CD4-positive, CD25-positive, alpha-beta regulatory T cell (primary cell): ENCODE measurements at regions not wholly inside any gene's neighbourhood (a gene's known extent, or its start where the extent isn't known, plus 50 kb on each side); places are given as distances from the start of the nearest gene placed in this dataset.

ENCODE experiments used
- ATAC-seq, 2 donors: fragments of 150-1000 bp; cut with Tn5 transposase; one replicate each; pipeline ENCODE4 v1.10.0; 2021; ENCODE audit warnings: low read depth in 2 of 2, moderate number of reproducible peaks in 2 of 2, moderate library complexity in 1 of 2
- DNase-seq, 3 donors: peaks; one replicate each; pipeline versions ENCODE4 v3.0.0 to v3.0.0-alpha.2; 2012 to 2022; ENCODE audit warnings: mixed read lengths in 1 of 3
- H3K27ac ChIP-seq: one replicate; pipeline ENCODE4 v1.7.0; 2013; ENCODE audit warnings: mild to moderate bottlenecking, low read length; ENCODE audit not compliant: insufficient read depth, poor library complexity, severe bottlenecking
- H3K27me3 ChIP-seq: one replicate; pipeline ENCODE4 v1.7.0; 2013; ENCODE audit warnings: low read length; ENCODE audit not compliant: control insufficient read depth, insufficient read depth
- H3K36me3 ChIP-seq: one replicate; pipeline ENCODE4 v1.7.0; 2013; ENCODE audit warnings: mild to moderate bottlenecking, low read length, moderate library complexity; ENCODE audit not compliant: control insufficient read depth, insufficient read depth
- H3K4me1 ChIP-seq: 2 replicates; pipeline ENCODE4 v1.7.0; 2013; ENCODE audit warnings: mild to moderate bottlenecking, low read length; ENCODE audit not compliant: insufficient read depth, control insufficient read depth, poor library complexity, severe bottlenecking
- H3K4me3 ChIP-seq: one replicate; pipeline ENCODE4 v1.7.0; 2013; ENCODE audit warnings: low read depth, mild to moderate bottlenecking, low read length, moderate library complexity
- H3K9me3 ChIP-seq, 2 experiments: 1 replicate in 1 of 2; 2 replicates in 1 of 2; pipeline ENCODE4 v1.7.0; 2013; ENCODE audit warnings: low read length in 2 of 2, mild to moderate bottlenecking in 1 of 2, moderate library complexity in 1 of 2; ENCODE audit not compliant: control insufficient read depth in 2 of 2
- H3K27ac Mint-ChIP-seq, 3 donors: one replicate each; pipeline ENCODE4 v1.8.0; 2020 to 2022; ENCODE audit warnings: mild to moderate bottlenecking in 3 of 3, mixed read lengths in 3 of 3, moderate library complexity in 2 of 3
- H3K27me3 Mint-ChIP-seq: one replicate; pipeline ENCODE4 v1.8.0; 2022; ENCODE audit warnings: mild to moderate bottlenecking, mixed read lengths
- H3K36me3 Mint-ChIP-seq: one replicate; pipeline ENCODE4 v1.8.0; 2020; ENCODE audit warnings: mixed read lengths
- H3K4me1 Mint-ChIP-seq, 4 donors: one replicate each; pipeline ENCODE4 v1.8.0; 2020 to 2022; ENCODE audit warnings: mixed read lengths in 4 of 4, mild to moderate bottlenecking in 1 of 4
- H3K4me3 Mint-ChIP-seq, 4 donors: one replicate each; pipeline ENCODE4 v1.8.0; 2020 to 2022; ENCODE audit warnings: mild to moderate bottlenecking in 4 of 4, mixed read lengths in 4 of 4, moderate library complexity in 3 of 4
- H3K9me3 Mint-ChIP-seq, 7 donors: one replicate each; pipeline ENCODE4 v1.8.0; 2020 to 2022; ENCODE audit warnings: mixed read lengths in 7 of 7, mild to moderate bottlenecking in 3 of 7, moderate library complexity in 2 of 7

DNA sequence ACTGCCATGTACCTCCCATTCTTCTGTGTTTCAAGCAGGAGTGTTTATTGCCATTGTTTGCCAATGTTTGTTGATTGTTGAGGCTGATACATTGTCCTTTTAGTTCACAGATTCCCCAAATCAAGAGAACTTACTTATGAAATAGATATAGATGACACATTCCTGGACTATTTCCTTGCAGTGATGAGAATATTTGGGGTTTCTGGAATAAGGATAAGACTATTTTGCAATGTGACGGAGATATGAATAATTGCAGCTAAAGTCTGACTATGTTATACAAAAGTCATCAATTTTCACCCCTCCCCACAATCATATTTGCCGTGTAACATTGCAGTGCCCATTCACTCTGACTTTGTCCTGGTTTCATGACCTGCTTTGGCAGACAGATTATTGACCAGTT, 460.8 kb downstream of the CDH10 start:
- H3K4me3 Mint-ChIP-seq = no peak overlapping the region
- peaks cover 0 to 15% (median 3%) of the 10 kb centered on the region in 7 donors for H3K9me3 Mint-ChIP-seq
- ATAC-seq (no peak), DNase-seq (no peak)
- no peaks in the 10 kb centered on the region for H3K36me3 Mint-ChIP-seq
- Histone ChIP-seq H3K27me3 (no peaks in the 10 kb centered on the region), H3K4me3 (no peak overlapping the region), H3K4me1 (no peaks in the 10 kb centered on the region), H3K36me3 (no peaks in the 10 kb centered on the region), H3K27ac (no peak overlapping the region), H3K9me3 (peaks cover 3 to 4% of the 10 kb centered on the region in 2 experiments)
- H3K4me1 Mint-ChIP-seq = no peaks in the 10 kb centered on the region
- no peaks in the 10 kb centered on the region for H3K27me3 Mint-ChIP-seq
- H3K27ac Mint-ChIP-seq = no peak overlapping the region

DNA sequence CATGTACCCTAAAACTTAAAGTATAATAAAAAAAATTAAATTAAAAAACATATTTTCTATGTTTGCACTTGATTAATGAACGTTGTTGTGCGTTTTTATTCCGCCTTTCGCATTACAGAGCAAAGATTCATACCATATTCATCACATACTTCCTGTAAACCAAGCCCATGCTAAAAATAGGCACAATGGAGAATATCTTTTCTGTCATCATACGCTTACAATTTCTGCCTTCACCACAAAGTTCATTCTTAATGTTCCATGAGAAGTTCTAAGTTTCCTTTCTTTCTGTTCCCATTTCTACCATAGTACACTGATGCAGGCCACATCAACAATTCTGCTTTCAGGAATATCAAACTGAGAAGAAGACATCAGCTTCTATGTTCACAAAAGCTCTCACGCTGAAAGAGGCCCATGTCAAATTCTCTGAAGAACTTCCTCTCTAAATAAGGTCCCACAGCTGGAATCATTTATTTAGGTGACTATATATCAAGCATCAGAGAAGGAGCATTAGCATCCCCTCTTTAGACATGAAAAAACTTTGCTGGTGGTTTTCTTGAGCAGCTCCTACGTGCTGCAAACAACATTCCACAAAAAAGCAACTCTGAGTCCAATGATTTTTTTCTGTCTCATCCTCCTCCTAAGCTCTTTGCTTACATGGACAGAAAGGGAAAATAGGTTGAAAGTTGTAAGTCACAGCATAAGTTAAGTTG, 456.4 kb downstream of the CDH10 start:
- H3K9me3 ChIP-seq = peaks cover 0 to 6% of the 10 kb centered on the region in 2 experiments
- Mint-ChIP-seq H3K4me1 (no peaks in the 10 kb centered on the region), H3K27ac (no peak overlapping the region), H3K4me3 (no peak overlapping the region), H3K27me3 (no peaks in the 10 kb centered on the region), H3K36me3 (no peaks in the 10 kb centered on the region), H3K9me3 (peaks cover 0 to 21% (median 3%) of the 10 kb centered on the region in 7 donors)
- DNase-seq (no peak), ATAC-seq (no peak)
- H3K27ac ChIP-seq = no peak overlapping the region
- H3K27me3 ChIP-seq = no peaks in the 10 kb centered on the region
- H3K4me3 ChIP-seq = no peak overlapping the region
- H3K4me1 ChIP-seq = no peaks in the 10 kb centered on the region
- H3K36me3 ChIP-seq = no peaks in the 10 kb centered on the region

DNA sequence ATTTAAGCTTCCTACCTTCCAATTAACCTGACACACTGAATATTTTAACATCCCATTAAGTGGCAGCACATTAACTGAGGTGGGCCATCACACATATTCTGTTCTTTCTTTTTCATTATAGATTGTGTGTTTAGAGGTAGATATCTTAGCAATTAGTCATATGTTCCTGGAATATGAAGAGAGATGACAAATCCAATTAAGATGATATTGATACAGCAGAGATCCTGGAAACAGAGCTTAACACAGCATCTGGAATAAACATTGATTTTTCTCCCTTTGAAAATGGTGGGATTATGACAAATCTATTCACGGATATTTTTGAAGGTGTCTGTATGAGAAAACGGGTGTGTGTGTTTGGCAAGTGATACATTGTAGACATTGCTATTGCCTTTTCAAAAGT, 448.0 kb downstream of the CDH10 start:
- peaks cover 0 to 27% (median 3%) of the 10 kb centered on the region in 7 donors for H3K9me3 Mint-ChIP-seq
- H3K27ac ChIP-seq = no peak overlapping the region
- no peaks in the 10 kb centered on the region for H3K36me3 Mint-ChIP-seq
- H3K4me3 ChIP-seq = no peak overlapping the region
- ATAC-seq (no peak), DNase-seq (no peak)
- no peaks in the 10 kb centered on the region for H3K27me3 Mint-ChIP-seq
- no peaks in the 10 kb centered on the region for H3K36me3 ChIP-seq
- peaks cover 3 to 5% of the 10 kb centered on the region in 2 experiments for H3K9me3 ChIP-seq
- H3K4me3 Mint-ChIP-seq = no peak overlapping the region
- H3K4me1 Mint-ChIP-seq = no peaks in the 10 kb centered on the region
- no peak overlapping the region for H3K27ac Mint-ChIP-seq
- no peaks in the 10 kb centered on the region for H3K4me1 ChIP-seq
- H3K27me3 ChIP-seq = no peaks in the 10 kb centered on the region

DNA sequence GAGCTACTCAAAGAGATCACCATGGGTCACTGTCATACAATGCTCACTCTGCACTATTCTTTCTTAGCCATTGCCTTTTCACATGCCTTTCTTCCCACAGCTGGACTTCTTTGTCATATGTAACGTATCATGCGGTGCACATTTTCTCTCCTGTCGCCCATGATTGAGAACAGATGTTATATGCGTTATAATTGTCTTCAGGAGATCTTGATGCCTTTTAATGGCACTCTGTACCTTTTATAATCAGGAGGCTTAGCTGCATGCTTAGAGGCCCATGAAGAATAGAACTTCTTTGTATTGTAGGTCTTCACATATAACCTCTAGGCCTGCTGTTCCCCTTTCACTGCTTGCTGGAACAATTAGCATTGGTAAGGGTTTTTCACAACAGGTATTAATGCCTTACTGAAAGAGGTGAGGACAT, 436.1 kb downstream of the CDH10 start:
- H3K36me3 Mint-ChIP-seq = no peaks in the 10 kb centered on the region
- no peaks in the 10 kb centered on the region for H3K4me1 ChIP-seq

DNA sequence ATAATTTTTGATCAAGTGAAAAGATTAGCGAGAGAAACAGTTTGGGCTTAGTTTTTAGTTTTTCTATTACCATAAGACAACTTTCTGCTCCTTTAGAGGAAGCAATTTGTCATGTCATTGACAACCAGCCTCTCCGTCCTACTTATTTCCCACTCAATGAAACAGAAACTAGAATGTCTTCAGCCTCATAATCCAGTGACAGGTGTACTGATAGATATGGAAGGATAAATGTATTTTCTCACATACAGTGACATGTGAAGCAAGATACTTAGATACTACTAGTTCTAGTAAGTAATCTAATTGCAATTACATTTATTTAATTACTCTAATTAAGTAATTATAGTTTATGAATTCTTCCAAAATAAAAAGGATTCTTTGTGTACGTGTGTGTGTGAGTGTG, 429.7 kb downstream of the CDH10 start:
- Histone ChIP-seq H3K4me3 (no peak overlapping the region), H3K9me3 (peaks cover 0 to 6% of the 10 kb centered on the region in 2 experiments), H3K27ac (no peak overlapping the region), H3K4me1 (no peaks in the 10 kb centered on the region), H3K36me3 (no peaks in the 10 kb centered on the region), H3K27me3 (no peaks in the 10 kb centered on the region)
- peaks cover 0 to 18% (median 6%) of the 10 kb centered on the region in 7 donors for H3K9me3 Mint-ChIP-seq
- ATAC-seq = no peak
- H3K36me3 Mint-ChIP-seq = no peaks in the 10 kb centered on the region
- H3K4me3 Mint-ChIP-seq = no peak overlapping the region
- H3K27me3 Mint-ChIP-seq = no peaks in the 10 kb centered on the region
- no peaks in the 10 kb centered on the region for H3K4me1 Mint-ChIP-seq
- no peak for DNase-seq
- no peak overlapping the region for H3K27ac Mint-ChIP-seq

More for the DNA sequence above, 436.1 kb downstream of the CDH10 start:
- Histone ChIP-seq H3K9me3 (peaks cover 0 to 4% of the 10 kb centered on the region in 2 experiments), H3K4me3 (no peak overlapping the region), H3K27me3 (no peaks in the 10 kb centered on the region), H3K27ac (no peak overlapping the region), H3K36me3 (no peaks in the 10 kb centered on the region)
- DNase-seq (no peak), ATAC-seq (no peak)
- Mint-ChIP-seq H3K4me3 (no peak overlapping the region), H3K4me1 (no peaks in the 10 kb centered on the region), H3K27ac (no peak overlapping the region), H3K27me3 (no peaks in the 10 kb centered on the region), H3K9me3 (peaks cover 8 to 23% (median 12%) of the 10 kb centered on the region in 7 donors)

DNA sequence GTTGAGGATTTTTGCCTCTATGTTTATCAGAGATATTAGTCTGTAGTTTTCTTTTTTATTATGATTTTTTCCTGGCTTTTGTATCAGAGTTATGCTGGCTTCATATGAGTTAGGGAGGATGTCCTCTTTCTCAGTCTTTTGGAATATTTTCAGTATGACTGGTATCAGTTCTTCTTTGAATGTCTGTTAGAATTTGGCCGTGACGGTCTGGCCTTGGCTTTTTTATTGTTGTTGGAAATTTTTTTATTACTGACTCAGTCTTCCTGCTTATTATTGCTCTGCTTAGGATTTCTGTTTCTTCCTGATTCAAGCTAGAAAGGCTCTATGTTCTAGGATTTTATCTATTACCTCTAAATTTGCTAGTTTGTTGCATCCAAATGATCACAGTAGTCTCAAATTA, 421.9 kb downstream of the CDH10 start:
- Histone ChIP-seq H3K36me3 (no peaks in the 10 kb centered on the region), H3K27me3 (no peaks in the 10 kb centered on the region), H3K9me3 (peaks cover 0 to 3% of the 10 kb centered on the region in 2 experiments), H3K27ac (no peak overlapping the region), H3K4me3 (no peak overlapping the region), H3K4me1 (no peaks in the 10 kb centered on the region)
- no peaks in the 10 kb centered on the region for H3K4me1 Mint-ChIP-seq
- no peaks in the 10 kb centered on the region for H3K36me3 Mint-ChIP-seq
- peaks cover 0 to 40% (median 16%) of the 10 kb centered on the region in 7 donors for H3K9me3 Mint-ChIP-seq
- H3K27ac Mint-ChIP-seq = no peak overlapping the region
- ATAC-seq = no peak
- no peak overlapping the region for H3K4me3 Mint-ChIP-seq
- no peak for DNase-seq
- H3K27me3 Mint-ChIP-seq = no peaks in the 10 kb centered on the region

DNA sequence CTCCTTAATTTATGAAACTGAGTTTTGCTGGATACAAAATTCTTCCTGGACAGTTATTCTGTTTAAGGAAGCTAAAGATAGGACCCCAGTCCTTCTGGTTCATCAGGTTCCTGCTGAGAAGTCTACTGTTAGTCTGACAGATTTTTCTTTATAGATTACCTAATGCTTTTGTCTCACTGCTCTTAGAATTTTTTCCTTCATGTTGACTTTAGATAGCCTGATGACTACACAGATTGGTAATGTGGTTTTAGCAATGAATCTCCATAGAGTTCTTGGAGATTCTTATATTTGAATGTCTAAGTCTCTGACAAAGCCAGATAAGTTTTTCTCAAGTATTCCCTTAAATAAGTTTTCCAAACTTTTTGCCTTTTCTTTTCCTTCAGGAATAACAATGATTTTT, 419.7 kb downstream of the CDH10 start:
- ATAC-seq (no peak), DNase-seq (no peak)
- peaks cover 0 to 3% of the 10 kb centered on the region in 2 experiments for H3K9me3 ChIP-seq
- Mint-ChIP-seq H3K4me3 (no peak overlapping the region), H3K36me3 (no peaks in the 10 kb centered on the region), H3K27ac (no peak overlapping the region), H3K27me3 (no peaks in the 10 kb centered on the region), H3K9me3 (peaks cover 0 to 43% (median 16%) of the 10 kb centered on the region in 7 donors), H3K4me1 (no peaks in the 10 kb centered on the region)
- no peaks in the 10 kb centered on the region for H3K27me3 ChIP-seq
- H3K4me1 ChIP-seq = no peaks in the 10 kb centered on the region
- H3K4me3 ChIP-seq = no peak overlapping the region
- no peak overlapping the region for H3K27ac ChIP-seq
- no peaks in the 10 kb centered on the region for H3K36me3 ChIP-seq

DNA sequence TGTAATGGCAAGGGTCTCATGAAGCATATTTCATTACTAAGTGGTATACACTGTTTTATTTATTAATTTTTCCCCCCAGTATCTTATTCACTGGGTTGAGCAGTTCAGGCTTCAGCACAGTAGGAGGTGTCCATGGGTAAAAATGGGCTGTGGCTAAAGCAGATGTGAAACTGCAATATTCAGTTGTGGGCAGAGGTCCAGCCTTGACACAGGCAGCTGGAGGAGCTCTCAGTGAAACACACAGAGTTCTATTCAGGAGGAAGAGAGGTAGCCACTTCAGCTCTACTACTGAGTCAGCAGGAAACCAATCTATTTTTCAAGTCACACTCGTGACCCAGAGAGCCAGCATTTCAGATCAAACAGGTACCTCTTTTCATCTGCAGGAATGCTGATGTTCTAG, 418.3 kb downstream of the CDH10 start:
- Mint-ChIP-seq H3K27me3 (no peaks in the 10 kb centered on the region), H3K4me3 (no peak overlapping the region), H3K36me3 (no peaks in the 10 kb centered on the region), H3K4me1 (no peaks in the 10 kb centered on the region), H3K9me3 (peaks cover under 1 to 37% (median 18%) of the 10 kb centered on the region in 7 donors), H3K27ac (no peak overlapping the region)
- DNase-seq = no peak
- ATAC-seq = no peak
- Histone ChIP-seq H3K4me3 (no peak overlapping the region), H3K4me1 (no peaks in the 10 kb centered on the region), H3K27ac (no peak overlapping the region), H3K9me3 (peaks cover 2% of the 10 kb centered on the region in 2 experiments), H3K36me3 (no peaks in the 10 kb centered on the region), H3K27me3 (no peaks in the 10 kb centered on the region)
